ENCODE measurements at regions not wholly inside any gene's neighbourhood (a gene's known extent, or its start where the extent isn't known, plus 50 kb on each side); places are given as distances from the start of the nearest gene placed in this dataset.

- DNase-seq: no peak
Measured at GRCh38 chr4:96193061-96193460, 353.2 kb downstream of the PDHA2 start.

DNA sequence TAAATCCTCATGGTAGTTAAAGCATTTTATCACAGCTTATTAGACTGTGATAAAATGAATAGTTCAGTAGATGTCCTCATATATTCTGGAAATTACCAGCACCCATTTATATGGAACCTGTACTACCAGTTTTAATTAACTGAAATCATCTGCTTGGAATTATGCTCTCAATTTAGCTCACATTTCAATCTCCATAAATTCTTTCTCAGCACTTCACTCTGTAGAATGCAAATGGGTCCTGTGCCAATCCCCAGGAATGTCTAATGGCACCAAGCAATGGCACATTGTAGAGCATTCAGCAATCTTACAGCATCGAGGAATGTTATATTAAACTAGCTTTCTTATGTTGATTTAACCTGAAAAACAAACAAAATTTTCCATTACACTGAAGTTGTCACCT is 355.1 kb downstream of the PDHA2 start:
- no peak for DNase-seq

DNA sequence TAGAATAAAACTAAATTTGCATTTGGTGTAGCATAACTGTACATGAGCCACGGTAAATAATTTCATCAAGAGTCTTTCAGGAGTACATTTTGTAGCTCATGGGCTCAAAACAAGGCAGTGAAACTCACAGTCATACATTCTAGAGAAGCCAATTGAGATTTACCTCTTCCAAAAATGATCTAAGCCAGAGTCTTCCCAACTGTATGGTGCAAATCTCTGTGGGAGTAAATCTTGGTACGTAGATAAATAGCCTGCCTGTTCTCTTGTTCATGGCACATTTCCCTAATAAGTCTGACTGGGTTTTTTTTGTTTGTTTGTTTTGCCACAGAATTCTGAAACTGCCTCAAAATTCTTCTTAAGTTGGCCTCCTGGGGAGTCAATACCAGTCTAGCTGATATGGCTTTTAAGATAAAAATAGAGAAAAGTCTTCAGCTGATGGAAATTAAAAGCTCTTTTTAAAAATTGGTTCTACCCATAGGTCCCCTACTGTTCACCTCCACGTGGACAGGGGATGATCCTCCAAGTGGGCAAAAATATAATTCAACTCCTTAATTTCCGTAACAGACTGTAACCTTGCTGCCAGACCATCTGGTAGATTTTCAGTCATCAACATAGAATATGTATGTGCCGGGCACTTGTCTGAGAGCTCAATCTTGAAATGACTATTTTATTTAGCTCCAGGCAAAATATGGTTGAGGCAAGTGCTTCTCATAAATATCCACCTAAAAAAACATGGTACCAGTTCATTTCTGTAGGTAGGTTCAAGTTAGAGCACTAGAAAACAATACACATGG is 365.4 kb downstream of the PDHA2 start:
- no peak for DNase-seq

DNA sequence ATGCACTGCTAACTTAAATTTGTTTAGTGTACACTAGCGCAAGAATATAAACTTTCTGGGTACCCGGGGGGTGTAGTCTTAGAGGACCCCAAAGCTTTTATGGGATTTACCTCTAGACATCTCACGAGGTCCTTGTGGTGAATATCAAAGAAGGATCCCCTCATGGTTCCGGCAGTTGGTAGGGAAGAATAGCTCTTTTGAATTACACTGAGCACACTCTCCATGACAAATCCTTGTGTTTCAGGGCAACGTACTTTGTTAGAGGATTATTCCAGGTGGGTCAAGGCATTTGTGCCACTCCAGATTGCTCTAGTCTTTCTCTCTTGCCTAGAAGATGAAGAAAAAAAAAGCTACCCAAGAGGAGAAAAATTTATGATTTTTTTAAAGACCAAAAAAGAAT is 387.6 kb downstream of the PDHA2 start:
- no peak for DNase-seq

DNA sequence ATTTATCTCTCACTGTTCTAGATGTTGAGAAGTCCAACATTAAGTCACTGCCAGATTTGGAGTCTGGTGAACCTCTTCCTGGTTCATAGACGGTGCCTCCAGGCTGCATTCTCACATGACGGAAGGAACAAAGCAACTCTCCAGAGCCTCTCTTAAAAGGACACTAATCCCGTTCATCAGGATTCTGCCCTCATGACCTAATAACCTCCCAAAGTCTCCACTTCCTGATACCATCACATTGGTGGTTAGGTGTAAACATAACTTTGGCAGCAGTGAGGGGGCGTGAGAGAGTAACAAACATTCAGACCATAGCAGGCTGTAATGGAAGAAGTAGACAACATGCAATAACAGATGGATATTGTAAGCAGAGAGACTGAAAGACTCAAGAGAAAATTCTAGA is 388.6 kb downstream of the PDHA2 start:
- DNase-seq: no peak

- DNase-seq: no peak
Measured at GRCh38 chr4:96240041-96240440, 400.1 kb downstream of the PDHA2 start.

- no peak for DNase-seq
Measured at GRCh38 chr4:96241819-96242218, 401.9 kb downstream of the PDHA2 start.

DNA sequence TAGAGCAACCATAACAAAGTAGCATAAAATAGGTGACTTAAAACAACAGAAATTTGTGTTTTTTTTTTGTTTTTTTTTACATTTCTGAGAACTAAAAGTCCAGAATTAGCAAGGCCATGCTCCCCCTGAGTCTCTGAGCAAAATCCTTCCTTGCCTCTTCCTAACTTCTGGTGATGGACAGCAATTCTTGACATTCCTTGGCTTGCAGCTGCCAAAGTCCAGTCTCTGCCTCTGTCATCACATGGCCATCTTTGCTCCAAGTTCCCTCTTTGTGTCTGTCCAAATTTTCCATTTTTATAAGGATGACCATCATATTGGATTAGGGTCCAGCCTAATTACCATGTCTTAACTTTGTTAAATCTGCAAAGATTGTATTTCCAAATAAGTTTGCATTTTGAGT is 407.2 kb downstream of the PDHA2 start:
- no peak for DNase-seq

- no peak for DNase-seq
Measured at GRCh38 chr4:96248225-96248624, 408.3 kb downstream of the PDHA2 start.

- DNase-seq: no peak
Measured at GRCh38 chr4:96260064-96260682, 420.3 kb downstream of the PDHA2 start.

GRCh38 chr4:96262057-96262456 is 422.2 kb downstream of the PDHA2 start:
- no peak for DNase-seq

- no peak for DNase-seq
Measured at GRCh38 chr4:96263291-96263690, 423.4 kb downstream of the PDHA2 start.

- DNase-seq: no peak
Measured at GRCh38 chr4:96264941-96265463, 425.1 kb downstream of the PDHA2 start.

DNA sequence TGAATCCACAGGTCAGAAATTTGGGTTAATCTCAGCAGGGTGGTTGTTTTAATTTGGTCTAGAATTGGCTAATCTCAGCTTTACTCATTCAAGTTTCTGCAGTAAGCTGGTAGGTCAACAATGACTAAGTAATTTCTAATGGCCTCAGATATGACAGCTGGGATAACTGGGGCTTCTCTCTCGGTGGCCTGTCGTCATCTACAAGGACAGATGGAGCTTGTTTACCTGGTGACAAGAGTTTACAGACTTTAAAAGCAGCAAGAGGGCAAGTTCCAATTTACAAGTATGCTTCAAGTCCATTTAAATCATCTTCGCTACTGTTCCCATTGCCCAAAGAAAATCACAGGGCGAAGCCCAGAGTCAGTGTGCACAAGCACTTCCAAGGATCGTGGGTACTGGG is 453.9 kb downstream of the PDHA2 start:
- no peak for DNase-seq

GRCh38 chr4:96295143-96295741 is 455.3 kb downstream of the PDHA2 start:
- no peak for DNase-seq

- no peak for DNase-seq
Measured at GRCh38 chr4:96301715-96302114, 461.8 kb downstream of the PDHA2 start.

GRCh38 chr4:96305030-96305429 is 465.1 kb downstream of the PDHA2 start:
- no peak for DNase-seq

DNA sequence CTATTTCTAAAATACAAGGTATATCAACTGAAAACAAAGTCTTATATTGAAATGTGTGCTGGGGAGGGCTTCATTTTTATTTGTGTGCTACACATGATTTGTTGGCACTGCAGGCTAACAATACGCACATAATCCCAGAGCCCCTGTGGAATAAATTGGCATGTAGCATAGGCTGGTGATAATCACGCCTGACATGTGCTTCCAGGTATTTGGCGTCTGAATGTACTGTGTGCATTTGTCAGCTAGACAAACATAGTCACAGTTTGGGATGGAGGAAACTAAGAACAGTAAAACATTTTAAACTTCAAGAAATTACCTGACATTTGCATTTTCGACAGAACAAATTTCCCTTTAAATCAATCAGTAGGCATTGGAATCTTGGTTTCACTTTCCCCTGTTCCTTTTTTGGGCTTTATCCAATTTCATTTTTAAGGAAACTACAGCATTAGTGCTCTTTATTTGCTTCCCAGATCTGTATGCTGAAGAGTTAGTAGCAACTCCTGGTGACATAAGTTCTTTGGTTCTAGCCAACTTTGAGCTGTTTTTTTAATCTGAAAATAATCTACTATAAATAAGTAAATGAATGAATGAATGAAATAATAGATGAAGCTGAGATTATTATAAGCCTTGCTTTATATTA is 472.3 kb downstream of the PDHA2 start:
- no peak for DNase-seq

DNA sequence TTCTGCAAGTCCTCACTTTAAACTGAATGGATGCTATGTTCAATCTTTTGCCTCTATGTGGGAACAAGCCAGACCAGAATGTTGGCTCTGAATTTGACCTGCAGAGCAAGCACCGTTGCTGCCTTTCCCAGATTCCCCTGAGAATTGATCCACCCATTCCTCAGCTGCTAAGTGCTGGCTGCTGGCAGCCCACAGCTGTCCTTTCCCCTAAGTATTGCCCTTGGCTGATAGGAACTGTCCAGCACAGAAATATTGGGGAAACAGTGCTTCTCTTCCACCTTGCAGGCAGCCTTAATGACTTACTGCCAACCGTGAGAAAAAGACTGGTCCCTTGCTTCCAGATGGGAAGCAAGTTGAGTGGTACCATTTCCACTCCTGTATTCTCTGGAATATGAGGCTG is 475.9 kb downstream of the PDHA2 start:
- DNase-seq: no peak

DNA sequence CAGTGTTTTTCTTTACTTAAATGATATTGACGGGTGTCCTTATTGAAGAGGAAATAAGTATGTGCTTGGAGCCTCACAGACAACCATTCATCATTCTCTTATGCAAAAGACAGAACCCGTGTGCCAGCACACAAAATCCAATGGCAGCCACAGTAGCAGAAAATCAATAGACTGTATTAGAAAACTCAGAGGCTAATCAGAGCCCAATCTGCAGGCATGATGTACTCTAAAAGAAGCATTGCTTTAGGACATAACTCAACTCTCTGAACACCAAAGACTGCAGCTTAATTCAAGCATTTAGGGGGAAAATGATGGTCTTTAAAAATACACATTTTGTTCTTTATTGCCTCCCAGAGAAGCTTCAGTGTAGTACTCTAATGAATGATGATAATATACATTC is 476.9 kb downstream of the PDHA2 start:
- no peak for DNase-seq

- no peak for DNase-seq
Measured at GRCh38 chr4:96317891-96318290, 478.0 kb downstream of the PDHA2 start.

DNA sequence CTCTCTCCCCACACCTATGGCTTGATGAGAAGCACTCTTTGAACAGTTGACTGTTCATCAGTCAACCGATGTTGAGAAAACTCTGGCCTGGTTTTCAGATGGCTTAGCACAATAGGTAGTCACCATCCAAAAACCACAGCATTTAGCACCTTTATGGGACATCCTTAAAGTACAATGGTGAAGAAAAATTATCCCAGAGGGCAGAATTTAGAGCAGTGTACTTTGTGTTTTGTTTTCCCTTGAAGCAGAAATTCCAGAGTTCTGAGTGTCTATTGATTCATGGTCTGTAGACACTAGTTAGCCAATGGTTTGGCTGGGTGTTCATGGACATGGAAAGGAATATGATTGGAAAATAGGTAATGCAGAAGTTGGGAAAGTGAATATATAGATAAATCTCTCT is 487.0 kb downstream of the PDHA2 start:
- DNase-seq: no peak

GRCh38 chr4:96342196-96342595 is 502.3 kb downstream of the PDHA2 start:
- no peak for DNase-seq

Measured in SW 1271 (cell line).